ENCODE measurements at regions not wholly inside any gene's neighbourhood (a gene's known extent, or its start where the extent isn't known, plus 50 kb on each side); places are given as distances from the start of the nearest gene placed in this dataset.

- TF ChIP-seq, protein P1, sequence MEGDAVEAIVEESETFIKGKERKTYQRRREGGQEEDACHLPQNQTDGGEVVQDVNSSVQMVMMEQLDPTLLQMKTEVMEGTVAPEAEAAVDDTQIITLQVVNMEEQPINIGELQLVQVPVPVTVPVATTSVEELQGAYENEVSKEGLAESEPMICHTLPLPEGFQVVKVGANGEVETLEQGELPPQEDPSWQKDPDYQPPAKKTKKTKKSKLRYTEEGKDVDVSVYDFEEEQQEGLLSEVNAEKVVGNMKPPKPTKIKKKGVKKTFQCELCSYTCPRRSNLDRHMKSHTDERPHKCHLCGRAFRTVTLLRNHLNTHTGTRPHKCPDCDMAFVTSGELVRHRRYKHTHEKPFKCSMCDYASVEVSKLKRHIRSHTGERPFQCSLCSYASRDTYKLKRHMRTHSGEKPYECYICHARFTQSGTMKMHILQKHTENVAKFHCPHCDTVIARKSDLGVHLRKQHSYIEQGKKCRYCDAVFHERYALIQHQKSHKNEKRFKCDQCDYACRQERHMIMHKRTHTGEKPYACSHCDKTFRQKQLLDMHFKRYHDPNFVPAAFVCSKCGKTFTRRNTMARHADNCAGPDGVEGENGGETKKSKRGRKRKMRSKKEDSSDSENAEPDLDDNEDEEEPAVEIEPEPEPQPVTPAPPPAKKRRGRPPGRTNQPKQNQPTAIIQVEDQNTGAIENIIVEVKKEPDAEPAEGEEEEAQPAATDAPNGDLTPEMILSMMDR (IDR thresholded peaks at IDR 0.05; ENCODE audit: poor library complexity) = no peak
- TF ChIP-seq EZH2 (IDR thresholded peaks at IDR 0.05; ENCODE audit: borderline replicate concordance) (no peak), EZH2phosphoT487 (IDR thresholded peaks at IDR 0.05; ENCODE audit: low read depth, severe bottlenecking, unreplicated experiment) (no peak)
Observed at GRCh38 chr7:39819514-39819913, 130.5 kb upstream of the CDK13 start.

Data from hepatocyte (in vitro differentiated cells).